T47D (cell line): ENCODE measurements at regions not wholly inside any gene's neighbourhood (a gene's known extent, or its start where the extent isn't known, plus 50 kb on each side); places are given as distances from the start of the nearest gene placed in this dataset.
A peak's percentile ranks its signal among the peaks of the same experiment; 100 is the strongest.

Experiments used
- DNase-seq, 2 experiments: peaks; one replicate each; pipeline versions ENCODE4 v3.0.0 to v3.0.0-alpha.2; 2011 to 2012; ENCODE audit warnings: low read depth in 1 of 2, low spot score in 1 of 2
- JUND ChIP-seq: IDR thresholded peaks from 2 replicates; pipeline ENCODE4 v1.6.1; 2012; ENCODE audit warnings: low read depth
- in situ Hi-C: cut with HindIII; loops from 2 replicates; pipeline ENCODE4 v1.10.0; 2016; ENCODE audit warnings: low sequenced_read_pairs, low pct_unique_long_range_greater_than_20kb

GRCh38 chr4:188485906-188486305, 346.7 kb downstream of the TRIML1 start:
- in situ Hi-C loops: no loop called here
- TF ChIP-seq JUND: no peak
- DNase-seq: no peak

- in situ Hi-C loops: no loop called here
These were observed 353.6 kb downstream of the TRIML1 start for GRCh38 chr4:188492886-188493285.

GRCh38 chr4:188495169-188495568, 355.9 kb downstream of the TRIML1 start:
- in situ Hi-C loops: no loop called here
- no peak for TF ChIP-seq JUND
- no peak for DNase-seq

More at GRCh38 chr4:188492886-188493285, 353.6 kb downstream of the TRIML1 start:
- no peak for DNase-seq
- TF ChIP-seq JUND: no peak

GRCh38 chr4:188511431-188511830, 372.2 kb downstream of the TRIML1 start:
- no peak for TF ChIP-seq JUND

GRCh38 chr4:188532751-188533150, 393.5 kb downstream of the TRIML1 start:
- TF ChIP-seq JUND: no peak
- in situ Hi-C loops: no loop called here
- DNase-seq: no peak

More at GRCh38 chr4:188511431-188511830, 372.2 kb downstream of the TRIML1 start:
- in situ Hi-C loops: no loop called here
- DNase-seq: no peak

- in situ Hi-C loops: no loop called here
- TF ChIP-seq JUND: no peak
- DNase-seq: no peak
These were observed 395.1 kb downstream of the TRIML1 start for GRCh38 chr4:188534297-188534696.

GRCh38 chr4:188534917-188535316, 395.7 kb downstream of the TRIML1 start:
- DNase-seq: no peak
- TF ChIP-seq JUND: no peak
- in situ Hi-C loops: no loop called here

- in situ Hi-C loops: no loop called here
- TF ChIP-seq JUND: no peak
- DNase-seq: no peak
These were observed 397.6 kb downstream of the TRIML1 start for GRCh38 chr4:188536826-188537225.

- DNase-seq: no peak
- TF ChIP-seq JUND: no peak
- in situ Hi-C loops: no loop called here
These were observed 411.1 kb downstream of the TRIML1 start for GRCh38 chr4:188550296-188550695.

GRCh38 chr4:188551156-188551555, 411.9 kb downstream of the TRIML1 start:
- TF ChIP-seq JUND: no peak
- in situ Hi-C loops: no loop called here
- no peak for DNase-seq

- TF ChIP-seq JUND: no peak
- DNase-seq: no peak
- in situ Hi-C loops: no loop called here
These were observed 413.6 kb downstream of the TRIML1 start for GRCh38 chr4:188552741-188553275.

GRCh38 chr4:188554413-188554812, 415.2 kb downstream of the TRIML1 start:
- DNase-seq: peak in 1 of 2 experiments; percentile 3

GRCh38 chr4:188573104-188573503, 433.9 kb downstream of the TRIML1 start:
- TF ChIP-seq JUND: no peak
- in situ Hi-C loops: no loop called here
- DNase-seq: no peak

More at GRCh38 chr4:188554413-188554812, 415.2 kb downstream of the TRIML1 start:
- no peak for TF ChIP-seq JUND
- in situ Hi-C loops: no loop called here

- DNase-seq: no peak
- in situ Hi-C loops: no loop called here
- no peak for TF ChIP-seq JUND
These were observed 439.4 kb downstream of the TRIML1 start for GRCh38 chr4:188578657-188579056.

GRCh38 chr4:188596021-188596420, 456.8 kb downstream of the TRIML1 start:
- no peak for TF ChIP-seq JUND

More at GRCh38 chr4:188596021-188596420, 456.8 kb downstream of the TRIML1 start:
- DNase-seq: no peak
- in situ Hi-C loops: no loop called here
